H1 (cell line): ENCODE measurements at regions not wholly inside any gene's neighbourhood (a gene's known extent, or its start where the extent isn't known, plus 50 kb on each side); places are given as distances from the start of the nearest gene placed in this dataset.

Experiments used
- CTCF ChIA-PET: fragments of 300-600 bp; sonication (Branson Sonifier 250); formaldehyde crosslinking; loops from one replicate; lab custom pipeline; 2021; ENCODE audit not compliant: partially characterized antibody; lab: Charles Lee
- POLR2A ChIA-PET: fragments of 300-600 bp; sonication (Branson Sonifier 250); formaldehyde crosslinking; loops from one replicate; lab custom pipeline; 2021; ENCODE audit warnings: inconsistent platforms; ENCODE audit not compliant: partially characterized antibody; lab: Charles Lee
- DNase-seq, 2 experiments: peaks; one replicate each; pipeline versions ENCODE4 v3.0.0 to v3.0.0-alpha.2; 2010 to 2022; ENCODE audit warnings: low spot score in 2 of 2, low read depth in 1 of 2, mixed read lengths in 1 of 2
- FAIRE-seq: peaks from 2 replicates; lab custom pipeline; 2011; peaks lifted over from hg19 to GRCh38; lab: Jason Lieb, UNC
- H2AFZ ChIP-seq: 2 replicates; pipeline ENCODE4 v1.8.1; 2012; ENCODE audit warnings: low read length, inconsistent platforms
- H2AK5ac ChIP-seq: 2 replicates; pipeline ENCODE4 v1.6.1; 2013; ENCODE audit warnings: low read depth, low read length
- H2BK120ac ChIP-seq: replicated peaks from 2 replicates; pipeline ENCODE3; 2013; ENCODE audit warnings: low read depth, low read length, inconsistent platforms
- H2BK12ac ChIP-seq: 2 replicates; pipeline ENCODE4 v1.6.1; 2013; ENCODE audit warnings: low read depth, low read length
- H2BK15ac ChIP-seq: 2 replicates; pipeline ENCODE4 v1.6.1; 2013; ENCODE audit warnings: low read length
- H2BK20ac ChIP-seq: 2 replicates; pipeline ENCODE4 v1.6.1; 2013; ENCODE audit warnings: low read length
- H2BK5ac ChIP-seq: 2 replicates; pipeline ENCODE4 v1.6.1; 2013; ENCODE audit warnings: low read depth, low read length
- H3K14ac ChIP-seq: 2 replicates; pipeline ENCODE4 v1.6.1; 2013; ENCODE audit warnings: inconsistent platforms; ENCODE audit not compliant: insufficient read length
- H3K18ac ChIP-seq: 2 replicates; pipeline ENCODE4 v1.6.1; 2013; ENCODE audit warnings: low read length; ENCODE audit errors: extremely low read depth
- H3K23ac ChIP-seq: 2 replicates; pipeline ENCODE4 v1.6.1; 2013; ENCODE audit warnings: inconsistent platforms; ENCODE audit not compliant: insufficient read length
- H3K23me2 ChIP-seq: 2 replicates; pipeline ENCODE4 v1.6.1; 2013; ENCODE audit warnings: low read depth, low read length
- H3K27ac ChIP-seq: 2 replicates; pipeline ENCODE4 v1.6.1; 2011; ENCODE audit warnings: low read depth, low read length, inconsistent platforms
- H3K27me3 ChIP-seq, 4 experiments: replicated peaks in 1 of 4; 1 replicate in 1 of 4; 2 replicates in 3 of 4; pipeline versions ENCODE4 v1.6.1 to v1.8.1; 2011 to 2013; ENCODE audit warnings: low read length in 3 of 4, mild to moderate bottlenecking in 3 of 4, inconsistent platforms in 2 of 4, mixed read lengths in 2 of 4, moderate library complexity in 1 of 4; ENCODE audit not compliant: control insufficient read depth in 3 of 4, insufficient read depth in 3 of 4; ENCODE audit errors: extremely low read depth in 1 of 4
- H3K36me3 ChIP-seq, 4 experiments: 2 replicates each; pipeline versions ENCODE4 v1.6.1 to v1.8.1; 2011 to 2013; ENCODE audit warnings: mild to moderate bottlenecking in 4 of 4, low read length in 3 of 4, moderate library complexity in 2 of 4, control low read depth in 1 of 4, inconsistent platforms in 1 of 4; ENCODE audit not compliant: insufficient read depth in 4 of 4, control insufficient read depth in 2 of 4
- H3K4ac ChIP-seq: replicated peaks from 2 replicates; pipeline ENCODE3; 2013; ENCODE audit warnings: low read length, low read depth, mixed read lengths, inconsistent platforms; ENCODE audit not compliant: insufficient read length
- H3K4me1 ChIP-seq, 4 experiments: replicated peaks in 1 of 4; 1 replicate in 1 of 4; 2 replicates in 3 of 4; pipeline versions ENCODE4 v1.6.1 to v1.8.1; 2011 to 2013; ENCODE audit warnings: low read length in 3 of 4, inconsistent platforms in 2 of 4, mixed read lengths in 1 of 4; ENCODE audit not compliant: insufficient read depth in 4 of 4, control insufficient read depth in 3 of 4
- H3K4me2 ChIP-seq, 2 experiments: 2 replicates each; pipeline versions ENCODE4 v1.6.1 to v1.8.1; 2011 to 2013; ENCODE audit warnings: low read depth in 2 of 2, low read length in 2 of 2, control low read depth in 1 of 2, inconsistent platforms in 1 of 2, mild to moderate bottlenecking in 1 of 2; ENCODE audit not compliant: insufficient read depth in 1 of 2
- H3K4me3 ChIP-seq, 4 experiments: fragments of 200-600, 300-600 bp in 1 of 4; sonication (generic), shearing (Covaris generic), sonication (Bioruptor Twin) in 1 of 4; 2 replicates each; pipeline versions ENCODE4 v1.5.1 to v1.8.1; 2011 to 2016; ENCODE audit warnings: low read length in 4 of 4, low read depth in 3 of 4, control low read depth in 2 of 4, inconsistent platforms in 2 of 4, mild to moderate bottlenecking in 2 of 4, mixed read lengths in 1 of 4, moderate library complexity in 1 of 4; ENCODE audit not compliant: insufficient read depth in 2 of 4; ENCODE audit errors: extremely low read depth in 1 of 4
- H3K56ac ChIP-seq: replicated peaks from 2 replicates; pipeline ENCODE3; 2013; ENCODE audit warnings: low read depth, mild to moderate bottlenecking, mixed read lengths, low read length, inconsistent platforms; ENCODE audit not compliant: insufficient read length
- H3K79me1 ChIP-seq: 2 replicates; pipeline ENCODE4 v1.6.1; 2013; ENCODE audit warnings: low read depth, low read length, control low read depth
- H3K79me2 ChIP-seq, 2 experiments: 2 replicates each; pipeline versions ENCODE4 v1.6.1 to v1.8.1; 2012 to 2013; ENCODE audit warnings: low read length in 2 of 2, mild to moderate bottlenecking in 2 of 2, inconsistent platforms in 1 of 2; ENCODE audit not compliant: insufficient read depth in 2 of 2, control insufficient read depth in 1 of 2
- H3K9ac ChIP-seq, 4 experiments: replicated peaks in 1 of 4; 1 replicate in 1 of 4; 2 replicates in 3 of 4; pipeline versions ENCODE4 v1.6.1 to v1.8.1; 2011 to 2013; ENCODE audit warnings: low read depth in 3 of 4, low read length in 3 of 4, control low read depth in 2 of 4, mild to moderate bottlenecking in 2 of 4, moderate library complexity in 2 of 4, inconsistent platforms in 1 of 4; ENCODE audit errors: extremely low read depth in 1 of 4
- H3K9me3 ChIP-seq, 2 experiments: 2 replicates each; pipeline versions ENCODE4 v1.6.1 to v1.8.1; 2012 to 2013; ENCODE audit warnings: mild to moderate bottlenecking in 2 of 2, moderate library complexity in 2 of 2, control low read depth in 1 of 2, inconsistent platforms in 1 of 2, low read depth in 1 of 2, low read length in 1 of 2, mixed read lengths in 1 of 2; ENCODE audit not compliant: insufficient read depth in 2 of 2
- H4K20me1 ChIP-seq, 2 experiments: replicated peaks in 1 of 2; 2 replicates each; pipeline versions ENCODE3 to v1.8.1; 2011 to 2013; ENCODE audit warnings: inconsistent platforms in 2 of 2, low read length in 2 of 2, mild to moderate bottlenecking in 1 of 2; ENCODE audit not compliant: insufficient read depth in 2 of 2, control insufficient read depth in 1 of 2
- H4K5ac ChIP-seq: 2 replicates; pipeline ENCODE4 v1.6.1; 2013; ENCODE audit warnings: low read length, low read depth, mixed read lengths, inconsistent platforms; ENCODE audit not compliant: insufficient read length
- H4K8ac ChIP-seq: 2 replicates; pipeline ENCODE4 v1.8.0; 2013; ENCODE audit warnings: mild to moderate bottlenecking, moderate library complexity, low read length, inconsistent platforms; ENCODE audit not compliant: insufficient read depth; ENCODE audit errors: extremely low read depth
- H4K91ac ChIP-seq: replicated peaks from 2 replicates; pipeline ENCODE3; 2013; ENCODE audit warnings: low read length, mixed read lengths, inconsistent platforms; ENCODE audit not compliant: insufficient read length
- EGR1 ChIP-seq: IDR thresholded peaks from 2 replicates; pipeline ENCODE4 v1.6.1; 2011; ENCODE audit warnings: low read depth, low read length, borderline replicate concordance
- HDAC6 ChIP-seq: IDR thresholded peaks from one replicate; pipeline ENCODE4 v1.7.1; 2012; ENCODE audit warnings: low read depth, mild to moderate bottlenecking, inconsistent platforms, low read length, moderate library complexity
- MAX ChIP-seq: IDR thresholded peaks from 2 replicates; pipeline ENCODE4 v1.6.1; 2012; ENCODE audit warnings: inconsistent platforms
- POU5F1 ChIP-seq: IDR thresholded peaks from 2 replicates; pipeline ENCODE4 v1.6.1; 2011; ENCODE audit warnings: low read depth, mild to moderate bottlenecking, low read length, moderate library complexity
- SUZ12 ChIP-seq: fragments of 200-600 bp; sonication (generic); IDR thresholded peaks from 2 replicates; pipeline ENCODE4 v1.6.1; 2012; ENCODE audit warnings: mild to moderate bottlenecking, inconsistent platforms, low read length, moderate library complexity, mixed read lengths
- WGBS, 2 experiments: shearing (Covaris generic) in 1 of 2; methylation state at CpG; one replicate each; pipeline versions ENCODE4 v1.1.6 to v1.1.7; 2013 to 2015; ENCODE audit warnings: low lambda C conversion rate in 2 of 2, mixed read lengths in 2 of 2, inconsistent platforms in 1 of 2, low coverage in 1 of 2, missing lambda C conversion rate in 1 of 2; ENCODE audit not compliant: insufficient replicate concordance in 2 of 2, insufficient coverage in 1 of 2, insufficient read length in 1 of 2; ENCODE audit errors: extremely low coverage in 1 of 2, missing lambda C conversion rate in 1 of 2; 5-methylcytosine and 5-hydroxymethylcytosine counted together

- Histone ChIP-seq H3K23me2 (no peaks in the 10 kb centered on the region), H3K27ac (no peak overlapping the region), H2BK5ac (no peak overlapping the region), H2BK120ac (no peak overlapping the region), H3K4me1 (peaks cover 0 to 8% (median 3%) of the 10 kb centered on the region in 4 experiments; a peak in 2 of 7 replicates), H3K79me1 (no peaks in the 10 kb centered on the region), H4K8ac (no peak overlapping the region), H3K56ac (no peak overlapping the region), H3K79me2 (no peaks in the 10 kb centered on the region; a peak in 1 of 4 replicates), H4K5ac (no peak overlapping the region), H3K9me3 (no peaks in the 10 kb centered on the region), H2BK20ac (no peak overlapping the region), H3K18ac (no peak overlapping the region), H2AK5ac (no peak overlapping the region), H3K9ac (no peak overlapping the region), H2BK15ac (no peak overlapping the region), H3K36me3 (no peaks in the 10 kb centered on the region), H3K23ac (no peak overlapping the region), H3K4ac (no peak overlapping the region), H3K27me3 (no peaks in the 10 kb centered on the region; a peak in 1 of 7 replicates), H2BK12ac (no peak overlapping the region), H2AFZ (no peak overlapping the region), H3K4me2 (no peak overlapping the region), H3K14ac (no peak overlapping the region), H4K91ac (no peak overlapping the region), H4K20me1 (no peaks in the 10 kb centered on the region), H3K4me3 (no peak overlapping the region)
- ChIA-PET POLR2A (no interaction called here), CTCF (interaction anchor here (0.5 to 1.4 kb wide), 6 partner anchors 19 to 655 kb away, joined by 3 to 5 read pairs (median 3); no protein-coding TSS in a partner anchor)
- WGBS, 2 experiments = 84% methylated on average over 5 of the region's 5 CpGs; no CpG with 5 or more reads in 1 of the 2 experiments
- DNase-seq (no peak), FAIRE-seq (no peak)
- no peak for TF ChIP-seq HDAC6
- no peak for TF ChIP-seq SUZ12
- no peak for TF ChIP-seq POU5F1
- TF ChIP-seq MAX = no peak
- TF ChIP-seq EGR1 = no peak
Observed at GRCh38 chr19:28400953-28401671, 811.8 kb downstream of the UQCRFS1 start.
